Lower leg skin (tissue), 4 donors: ENCODE measurements at regions not wholly inside any gene's neighbourhood (a gene's known extent, or its start where the extent isn't known, plus 50 kb on each side); places are given as distances from the start of the nearest gene placed in this dataset.

ENCODE experiments used
- DNase-seq, 2 donors: peaks; one replicate each; pipeline ENCODE4 v3.0.0-alpha.2; 2019; ENCODE audit warnings: low spot score in 2 of 2
- H3K4me3 ChIP-seq: fragments of 200-600 bp; sonication (generic); 2 replicates; pipeline ENCODE4 v1.5.1; 2017; ENCODE audit warnings: mild to moderate bottlenecking, low read depth; ENCODE audit not compliant: poor library complexity, severe bottlenecking
- CTCF ChIP-seq, 3 donors: fragments of 450-650 bp; IDR thresholded peaks; one replicate each; pipeline ENCODE4 v1.5.1; 2016; ENCODE audit warnings: antibody characterized with exemption in 3 of 3, mild to moderate bottlenecking in 3 of 3, moderate library complexity in 2 of 3
- POLR2A ChIP-seq, 2 donors: fragments of 450-650 bp; IDR thresholded peaks; one replicate each; pipeline ENCODE4 v1.6.1; 2016 to 2017; ENCODE audit warnings: antibody characterized with exemption in 2 of 2, mild to moderate bottlenecking in 1 of 2, moderate library complexity in 1 of 2
- WGBS, 2 donors: methylation state at CpG; one replicate each; pipeline ENCODE4 v1.1.5; 2018; 5-methylcytosine and 5-hydroxymethylcytosine counted together
- intact Hi-C: fragments of 100-400 bp; cut with DNase I; formaldehyde crosslinking; loops from one replicate; pipeline ENCODE4 v1.15.0; 2023; ENCODE audit warnings: low total_unique reads

GRCh38 chr11:39113606-39114005, 2345.8 kb downstream of the LRRC4C start:
- intact Hi-C loops = no loop called here
- no peak for TF ChIP-seq POLR2A (IDR thresholded peaks at IDR 0.05)
- no peak for DNase-seq
- no peak overlapping the region for H3K4me3 ChIP-seq

GRCh38 chr11:39102236-39102635, 2357.2 kb downstream of the LRRC4C start:
- no peak overlapping the region for H3K4me3 ChIP-seq
- TF ChIP-seq CTCF (IDR thresholded peaks at IDR 0.05) (no peak), POLR2A (IDR thresholded peaks at IDR 0.05) (no peak)
- no peak for DNase-seq
- WGBS, 2 donors = 76 to 88% methylated on average over 2 of the region's 2 CpGs
- intact Hi-C loops = no loop called here

- WGBS, 2 donors = 87 to 93% methylated on average over 13 of the region's 13 CpGs
- intact Hi-C loops = no loop called here
- H3K4me3 ChIP-seq = no peak overlapping the region
- TF ChIP-seq POLR2A (IDR thresholded peaks at IDR 0.05) (no peak), CTCF (IDR thresholded peaks at IDR 0.05) (no peak)
- no peak for DNase-seq
Measured at GRCh38 chr11:39078465-39078864, 2381.0 kb downstream of the LRRC4C start.

GRCh38 chr11:39037611-39038010, 2421.8 kb downstream of the LRRC4C start:
- no peak overlapping the region for H3K4me3 ChIP-seq
- DNase-seq = no peak
- TF ChIP-seq CTCF (IDR thresholded peaks at IDR 0.05) (no peak), POLR2A (IDR thresholded peaks at IDR 0.05) (no peak)
- intact Hi-C loops = no loop called here

- WGBS, 2 donors = 88% methylated on average over 1 of the region's 1 CpG
Measured at GRCh38 chr11:39036021-39036420, 2423.4 kb downstream of the LRRC4C start.

GRCh38 chr11:39021539-39021938, 2423.5 kb upstream of the RAG2 start:
- TF ChIP-seq CTCF (IDR thresholded peaks at IDR 0.05) (no peak), POLR2A (IDR thresholded peaks at IDR 0.05) (no peak)
- no peak overlapping the region for H3K4me3 ChIP-seq
- 74 to 75% methylated on average over 5 of the region's 5 CpGs for WGBS, 2 donors
- DNase-seq = no peak
- intact Hi-C loops = no loop called here

More at GRCh38 chr11:39036021-39036420, 2423.4 kb downstream of the LRRC4C start:
- intact Hi-C loops = no loop called here
- H3K4me3 ChIP-seq = no peak overlapping the region
- TF ChIP-seq POLR2A (IDR thresholded peaks at IDR 0.05) = no peak
- no peak for TF ChIP-seq CTCF (IDR thresholded peaks at IDR 0.05)
- DNase-seq = no peak
